ENCODE measurements at regions not wholly inside any gene's neighbourhood (a gene's known extent, or its start where the extent isn't known, plus 50 kb on each side); places are given as distances from the start of the nearest gene placed in this dataset.
"Not testable (repeated sequence)": the region's sequence is repeated elsewhere in the genome, so short reads cannot be mapped to it uniquely, and the experiment has no call there.

DNA sequence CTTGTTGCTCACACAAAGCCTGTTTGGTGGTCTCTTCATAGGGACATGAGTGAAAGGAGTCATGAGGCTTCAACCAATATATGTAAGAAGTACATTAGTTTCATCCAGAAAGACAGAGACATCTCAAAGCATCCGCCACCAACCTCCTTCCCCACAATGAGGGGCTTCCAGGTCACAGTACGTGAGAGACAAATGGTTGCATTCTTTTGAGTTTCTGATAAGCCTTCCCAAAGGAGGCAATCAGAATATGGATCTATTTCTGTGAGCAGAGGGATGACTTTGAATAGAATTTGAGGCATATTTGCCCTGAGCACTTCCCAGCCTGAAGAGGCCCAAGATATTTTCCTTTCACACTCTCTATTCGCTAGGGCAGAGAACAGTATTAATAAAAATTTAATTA, 931.1 kb downstream of the FAM181B start:
- Histone ChIP-seq H3K9me3 (ENCODE audit: insufficient read depth, low read length) (no peaks in the 10 kb centered on the region), H3K36me3 (ENCODE audit: insufficient read depth, insufficient read length, low read length) (no peaks in the 10 kb centered on the region), H3K9ac (ENCODE audit: insufficient read length, low read depth) (no peak overlapping the region), H3K4me1 (ENCODE audit: insufficient read depth, insufficient read length) (no peaks in the 10 kb centered on the region), H3K4me3 (ENCODE audit: insufficient read length, low read depth) (no peak overlapping the region), H3K27me3 (ENCODE audit: insufficient read depth, insufficient read length) (no peaks in the 10 kb centered on the region)
- TF ChIP-seq YY1 (IDR thresholded peaks at IDR 0.05; ENCODE audit: insufficient read depth, insufficient read length) (no peak), SUZ12 (IDR thresholded peaks at IDR 0.05; ENCODE audit: extremely low read depth, insufficient read depth, insufficient read length) (no peak), ZNF274 (IDR thresholded peaks at IDR 0.05; ENCODE audit: low read depth, low read length) (no peak)
- DNase-seq (ENCODE audit: low read depth, low spot score): no peak

DNA sequence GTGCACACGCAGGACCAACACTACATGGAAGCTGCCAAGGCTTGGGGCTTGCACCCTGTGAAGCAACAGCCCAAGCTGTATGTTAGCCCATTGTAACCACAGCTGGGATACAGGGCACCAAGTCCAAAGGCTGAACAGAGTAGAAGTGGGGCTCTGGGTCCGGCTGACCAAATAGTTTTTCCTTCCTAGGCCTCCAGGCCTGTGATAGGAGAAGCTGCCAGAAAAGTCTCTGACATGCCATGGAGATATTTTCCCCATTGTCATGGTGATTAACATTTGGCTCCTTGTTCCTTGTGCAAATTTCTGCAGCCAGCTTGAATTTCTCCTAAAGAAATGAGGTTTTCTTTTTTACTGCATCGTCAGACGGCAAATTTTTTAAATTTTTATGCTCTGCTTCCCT, 941.2 kb downstream of the FAM181B start:
- no peaks in the 10 kb centered on the region for H3K9me3 ChIP-seq (ENCODE audit: insufficient read depth, low read length)
- no peak for DNase-seq (ENCODE audit: low read depth, low spot score)
- H3K4me1 ChIP-seq (ENCODE audit: insufficient read depth, insufficient read length): no peaks in the 10 kb centered on the region
- TF ChIP-seq SUZ12 (IDR thresholded peaks at IDR 0.05; ENCODE audit: extremely low read depth, insufficient read depth, insufficient read length) (no peak), YY1 (IDR thresholded peaks at IDR 0.05; ENCODE audit: insufficient read depth, insufficient read length) (no peak), ZNF274 (IDR thresholded peaks at IDR 0.05; ENCODE audit: low read depth, low read length) (no peak)
- no peak overlapping the region for H3K9ac ChIP-seq (ENCODE audit: insufficient read length, low read depth)
- no peak overlapping the region for H3K4me3 ChIP-seq (ENCODE audit: insufficient read length, low read depth)
- no peaks in the 10 kb centered on the region for H3K36me3 ChIP-seq (ENCODE audit: insufficient read depth, insufficient read length, low read length)
- H3K27me3 ChIP-seq (ENCODE audit: insufficient read depth, insufficient read length): no peaks in the 10 kb centered on the region

DNA sequence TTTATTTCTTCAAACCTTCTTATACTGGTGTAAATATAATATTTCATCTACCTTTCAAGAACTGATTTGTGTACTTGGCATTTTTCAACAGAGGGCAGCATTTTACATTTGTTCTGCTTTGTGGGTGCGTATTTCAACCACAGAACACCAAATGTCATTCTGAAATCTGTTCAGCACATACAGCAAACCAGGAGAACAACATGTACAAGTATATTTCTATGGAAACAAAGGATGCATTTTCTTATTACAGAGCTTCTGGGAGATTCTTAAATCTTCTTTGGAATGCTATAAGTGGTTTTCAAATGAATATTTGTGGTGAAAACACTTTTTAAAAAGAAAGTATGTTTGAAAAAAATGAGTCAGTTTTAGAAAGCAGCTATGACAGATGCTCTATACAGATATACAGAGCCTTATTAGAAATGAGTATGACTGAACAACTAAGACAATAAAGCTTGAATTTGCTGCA, 946.0 kb downstream of the FAM181B start:
- TF ChIP-seq YY1 (IDR thresholded peaks at IDR 0.05; ENCODE audit: insufficient read depth, insufficient read length): no peak
- TF ChIP-seq SUZ12 (IDR thresholded peaks at IDR 0.05; ENCODE audit: extremely low read depth, insufficient read depth, insufficient read length): no peak
- TF ChIP-seq ZNF274 (IDR thresholded peaks at IDR 0.05; ENCODE audit: low read depth, low read length): no peak

GRCh38 chr11:81772166-81772565, 961.5 kb downstream of the FAM181B start:
- Histone ChIP-seq H3K9ac (ENCODE audit: insufficient read length, low read depth) (no peak overlapping the region), H3K9me3 (ENCODE audit: insufficient read depth, low read length) (no peaks in the 10 kb centered on the region), H3K4me1 (ENCODE audit: insufficient read depth, insufficient read length) (no peaks in the 10 kb centered on the region), H3K36me3 (ENCODE audit: insufficient read depth, insufficient read length, low read length) (no peaks in the 10 kb centered on the region), H3K27me3 (ENCODE audit: insufficient read depth, insufficient read length) (no peaks in the 10 kb centered on the region), H3K4me3 (ENCODE audit: insufficient read length, low read depth) (no peak overlapping the region)
- TF ChIP-seq ZNF274 (IDR thresholded peaks at IDR 0.05; ENCODE audit: low read depth, low read length): no peak
- DNase-seq (ENCODE audit: low read depth, low spot score): no peak

More for the DNA sequence above, 946.0 kb downstream of the FAM181B start:
- no peaks in the 10 kb centered on the region for H3K27me3 ChIP-seq (ENCODE audit: insufficient read depth, insufficient read length)
- DNase-seq (ENCODE audit: low read depth, low spot score): no peak
- H3K9me3 ChIP-seq (ENCODE audit: insufficient read depth, low read length): no peaks in the 10 kb centered on the region
- no peaks in the 10 kb centered on the region for H3K36me3 ChIP-seq (ENCODE audit: insufficient read depth, insufficient read length, low read length)
- H3K9ac ChIP-seq (ENCODE audit: insufficient read length, low read depth): no peak overlapping the region
- H3K4me3 ChIP-seq (ENCODE audit: insufficient read length, low read depth): no peak overlapping the region
- H3K4me1 ChIP-seq (ENCODE audit: insufficient read depth, insufficient read length): no peaks in the 10 kb centered on the region

- H3K27me3 ChIP-seq (ENCODE audit: insufficient read depth, insufficient read length); H3K4me3 ChIP-seq (ENCODE audit: insufficient read length, low read depth); H3K36me3 ChIP-seq (ENCODE audit: insufficient read depth, insufficient read length, low read length); H3K9ac ChIP-seq (ENCODE audit: insufficient read length, low read depth); H3K4me1 ChIP-seq (ENCODE audit: insufficient read depth, insufficient read length); DNase-seq (ENCODE audit: low read depth, low spot score); H3K9me3 ChIP-seq (ENCODE audit: insufficient read depth, low read length): not testable (repeated sequence)
These were observed 963.8 kb downstream of the FAM181B start for GRCh38 chr11:81769906-81770305.

DNA sequence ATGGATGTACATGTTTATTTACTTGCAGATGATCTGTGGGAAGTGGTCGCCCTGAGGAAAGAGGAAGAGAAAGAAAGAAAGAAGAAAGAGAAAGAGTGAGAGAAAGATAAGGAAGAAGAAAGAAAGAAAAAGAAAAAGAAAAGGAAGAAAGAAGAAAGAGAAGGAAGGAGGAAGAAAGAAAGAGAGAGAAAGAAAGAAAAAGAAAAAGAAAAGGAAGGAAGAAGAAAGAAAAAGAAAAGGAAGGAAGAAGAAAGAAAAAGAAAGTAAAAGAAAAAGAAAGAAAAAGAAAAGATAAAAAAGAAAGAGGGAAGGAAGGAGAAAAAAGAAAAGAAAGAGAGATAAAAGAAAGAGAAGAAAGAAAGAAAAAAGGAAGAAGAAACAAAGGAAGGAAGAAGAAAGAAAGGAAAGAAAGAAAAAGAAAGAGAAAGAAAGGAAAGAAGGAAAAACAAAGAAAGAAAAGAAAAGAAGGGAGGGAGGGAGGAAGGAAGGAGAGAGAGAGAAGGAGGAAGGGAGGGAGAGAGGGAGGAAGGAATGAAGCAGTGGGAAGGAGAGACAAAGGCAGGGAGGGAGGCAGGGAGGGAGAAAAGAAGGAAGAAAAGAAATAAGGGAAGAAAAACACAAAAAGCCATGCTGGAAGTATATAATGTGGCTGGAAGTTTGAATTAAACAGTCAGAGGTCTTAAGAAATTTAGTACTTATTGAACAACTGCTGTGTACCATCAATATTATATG, 976.6 kb downstream of the FAM181B start:
- H3K9me3 ChIP-seq (ENCODE audit: insufficient read depth, low read length): no peaks in the 10 kb centered on the region
- TF ChIP-seq YY1 (IDR thresholded peaks at IDR 0.05; ENCODE audit: insufficient read depth, insufficient read length) (no peak), ZNF274 (IDR thresholded peaks at IDR 0.05; ENCODE audit: low read depth, low read length) (no peak), SUZ12 (IDR thresholded peaks at IDR 0.05; ENCODE audit: extremely low read depth, insufficient read depth, insufficient read length) (no peak)
- no peak for DNase-seq (ENCODE audit: low read depth, low spot score)
- H3K4me3 ChIP-seq (ENCODE audit: insufficient read length, low read depth): no peak overlapping the region
- H3K36me3 ChIP-seq (ENCODE audit: insufficient read depth, insufficient read length, low read length): no peaks in the 10 kb centered on the region
- no peak overlapping the region for H3K9ac ChIP-seq (ENCODE audit: insufficient read length, low read depth)
- H3K27me3 ChIP-seq (ENCODE audit: insufficient read depth, insufficient read length): no peaks in the 10 kb centered on the region
- no peaks in the 10 kb centered on the region for H3K4me1 ChIP-seq (ENCODE audit: insufficient read depth, insufficient read length)

GRCh38 chr11:81749245-81749644, 984.4 kb downstream of the FAM181B start:
- no peaks in the 10 kb centered on the region for H3K27me3 ChIP-seq (ENCODE audit: insufficient read depth, insufficient read length)
- no peak overlapping the region for H3K9ac ChIP-seq (ENCODE audit: insufficient read length, low read depth)
- H3K36me3 ChIP-seq (ENCODE audit: insufficient read depth, insufficient read length, low read length): no peaks in the 10 kb centered on the region
- TF ChIP-seq SUZ12 (IDR thresholded peaks at IDR 0.05; ENCODE audit: extremely low read depth, insufficient read depth, insufficient read length): no peak
- no peak for TF ChIP-seq YY1 (IDR thresholded peaks at IDR 0.05; ENCODE audit: insufficient read depth, insufficient read length)
- no peak for TF ChIP-seq ZNF274 (IDR thresholded peaks at IDR 0.05; ENCODE audit: low read depth, low read length)
- H3K4me1 ChIP-seq (ENCODE audit: insufficient read depth, insufficient read length): no peaks in the 10 kb centered on the region
- no peak for DNase-seq (ENCODE audit: low read depth, low spot score)
- H3K4me3 ChIP-seq (ENCODE audit: insufficient read length, low read depth): no peak overlapping the region
- H3K9me3 ChIP-seq (ENCODE audit: insufficient read depth, low read length): peaks cover 7% of the 10 kb centered on the region; the same call in 1 of the 2 replicates
